ENCODE measurements at regions not wholly inside any gene's neighbourhood (a gene's known extent, or its start where the extent isn't known, plus 50 kb on each side); places are given as distances from the start of the nearest gene placed in this dataset.

- Histone ChIP-seq H3K4me1 (ENCODE audit: insufficient read depth) (no peaks in the 10 kb centered on the region), H4K20me1 (ENCODE audit: insufficient read depth, poor library complexity, severe bottlenecking) (no peaks in the 10 kb centered on the region), H2AFZ (no peak overlapping the region), H3K36me3 (replicated peaks; ENCODE audit: insufficient read depth, low read depth) (no peaks in the 10 kb centered on the region), H3K4me2 (no peak overlapping the region), H3K4me3 (no peak overlapping the region), H3K79me2 (no peaks in the 10 kb centered on the region), H3K9me3 (ENCODE audit: low read depth) (no peaks in the 10 kb centered on the region), H3K27ac (no peak overlapping the region), H3K27me3 (no peaks in the 10 kb centered on the region), H3K9me2 (replicated peaks; ENCODE audit: insufficient read depth) (no peaks in the 10 kb centered on the region)
- 88% methylated on average over 19 of the region's 19 CpGs for WGBS (ENCODE audit: low lambda C conversion rate, missing lambda C conversion rate)
- DNase-seq (ENCODE audit: low spot score): no peak
- TF ChIP-seq EZH2phosphoT487 (IDR thresholded peaks at IDR 0.05; ENCODE audit: low read depth, severe bottlenecking, unreplicated experiment) (no peak), EZH2 (IDR thresholded peaks at IDR 0.05; ENCODE audit: borderline replicate concordance) (no peak), CTCF (IDR thresholded peaks at IDR 0.05; ENCODE audit: poor library complexity) (no peak)
Observed at GRCh38 chr6:159505140-159505922, 187.7 kb downstream of the SOD2 start.

- H3K27ac ChIP-seq: no peak overlapping the region
- no peaks in the 10 kb centered on the region for H3K9me2 ChIP-seq (replicated peaks; ENCODE audit: insufficient read depth)
- no peaks in the 10 kb centered on the region for H3K79me2 ChIP-seq
Observed at GRCh38 chr6:159501558-159501957, 191.5 kb downstream of the SOD2 start.

GRCh38 chr6:159499034-159499433, 194.0 kb downstream of the SOD2 start:
- H2AFZ ChIP-seq: no peak overlapping the region
- H3K9me2 ChIP-seq (replicated peaks; ENCODE audit: insufficient read depth): no peaks in the 10 kb centered on the region
- no peak overlapping the region for H3K27ac ChIP-seq
- no peaks in the 10 kb centered on the region for H3K4me1 ChIP-seq (ENCODE audit: insufficient read depth)
- H3K36me3 ChIP-seq (replicated peaks; ENCODE audit: insufficient read depth, low read depth): no peaks in the 10 kb centered on the region
- no peaks in the 10 kb centered on the region for H3K27me3 ChIP-seq
- no peaks in the 10 kb centered on the region for H3K79me2 ChIP-seq
- H3K4me2 ChIP-seq: no peak overlapping the region
- no peak overlapping the region for H3K4me3 ChIP-seq
- no peak for TF ChIP-seq CTCF (IDR thresholded peaks at IDR 0.05; ENCODE audit: poor library complexity)
- TF ChIP-seq EZH2phosphoT487 (IDR thresholded peaks at IDR 0.05; ENCODE audit: low read depth, severe bottlenecking, unreplicated experiment): no peak
- no peak for TF ChIP-seq EZH2 (IDR thresholded peaks at IDR 0.05; ENCODE audit: borderline replicate concordance)
- DNase-seq (ENCODE audit: low spot score): no peak
- H4K20me1 ChIP-seq (ENCODE audit: insufficient read depth, poor library complexity, severe bottlenecking): no peaks in the 10 kb centered on the region
- 51% methylated on average over 3 of the region's 3 CpGs for WGBS (ENCODE audit: low lambda C conversion rate, missing lambda C conversion rate)
- H3K9me3 ChIP-seq (ENCODE audit: low read depth): no peaks in the 10 kb centered on the region

More at GRCh38 chr6:159501558-159501957, 191.5 kb downstream of the SOD2 start:
- Histone ChIP-seq H3K4me1 (ENCODE audit: insufficient read depth) (no peaks in the 10 kb centered on the region), H4K20me1 (ENCODE audit: insufficient read depth, poor library complexity, severe bottlenecking) (no peaks in the 10 kb centered on the region), H3K36me3 (replicated peaks; ENCODE audit: insufficient read depth, low read depth) (no peaks in the 10 kb centered on the region), H3K4me2 (no peak overlapping the region), H3K9me3 (ENCODE audit: low read depth) (no peaks in the 10 kb centered on the region), H3K4me3 (no peak overlapping the region), H2AFZ (no peak overlapping the region), H3K27me3 (no peaks in the 10 kb centered on the region)
- DNase-seq (ENCODE audit: low spot score): no peak
- TF ChIP-seq EZH2 (IDR thresholded peaks at IDR 0.05; ENCODE audit: borderline replicate concordance): no peak
- no peak for TF ChIP-seq EZH2phosphoT487 (IDR thresholded peaks at IDR 0.05; ENCODE audit: low read depth, severe bottlenecking, unreplicated experiment)
- TF ChIP-seq CTCF (IDR thresholded peaks at IDR 0.05; ENCODE audit: poor library complexity): no peak

Data from hepatocyte (in vitro differentiated cells).